ENCODE measurements at regions not wholly inside any gene's neighbourhood (a gene's known extent, or its start where the extent isn't known, plus 50 kb on each side); places are given as distances from the start of the nearest gene placed in this dataset.
"Not testable (repeated sequence)": the region's sequence is repeated elsewhere in the genome, so short reads cannot be mapped to it uniquely, and the experiment has no call there.

- DNase-seq = not testable (repeated sequence)
Observed at GRCh38 chr14:86775896-86776295, 1217.1 kb downstream of the GALC start.

- DNase-seq = no peak
Observed at GRCh38 chr14:86774916-86775315, 1218.1 kb downstream of the GALC start.

GRCh38 chr14:86772075-86772474 is 1220.9 kb downstream of the GALC start:
- no peak for DNase-seq

GRCh38 chr14:86770186-86770585 is 1222.8 kb downstream of the GALC start:
- no peak for DNase-seq

GRCh38 chr14:86766469-86766868 is 1226.5 kb downstream of the GALC start:
- no peak for DNase-seq

GRCh38 chr14:86761611-86762010 is 1231.4 kb downstream of the GALC start:
- no peak for DNase-seq

- no peak for DNase-seq
Observed at GRCh38 chr14:86756521-86757190, 1226.7 kb downstream of the FLRT2 start.

GRCh38 chr14:86750488-86750887 is 1220.5 kb downstream of the FLRT2 start:
- DNase-seq = not testable (repeated sequence)

- no peak for DNase-seq
Observed at GRCh38 chr14:86739761-86740160, 1209.8 kb downstream of the FLRT2 start.

- not testable (repeated sequence) for DNase-seq
Observed at GRCh38 chr14:86731427-86731826, 1201.5 kb downstream of the FLRT2 start.

GRCh38 chr14:86723254-86723624 is 1193.3 kb downstream of the FLRT2 start:
- no peak for DNase-seq

- no peak for DNase-seq
Observed at GRCh38 chr14:86722612-86723253, 1192.8 kb downstream of the FLRT2 start.

GRCh38 chr14:86714575-86714974 is 1184.6 kb downstream of the FLRT2 start:
- no peak for DNase-seq

GRCh38 chr14:86714153-86714552 is 1184.2 kb downstream of the FLRT2 start:
- DNase-seq = no peak

GRCh38 chr14:86712727-86713126 is 1182.8 kb downstream of the FLRT2 start:
- no peak for DNase-seq

- DNase-seq = no peak
Observed at GRCh38 chr14:86712176-86712575, 1182.2 kb downstream of the FLRT2 start.

- DNase-seq = no peak
Observed at GRCh38 chr14:86708846-86709339, 1178.9 kb downstream of the FLRT2 start.

GRCh38 chr14:86707071-86707470 is 1177.1 kb downstream of the FLRT2 start:
- no peak for DNase-seq

- no peak for DNase-seq
Observed at GRCh38 chr14:86683561-86683960, 1153.6 kb downstream of the FLRT2 start.

GRCh38 chr14:86675059-86675458 is 1145.1 kb downstream of the FLRT2 start:
- no peak for DNase-seq

GRCh38 chr14:86673523-86673969 is 1143.6 kb downstream of the FLRT2 start:
- no peak for DNase-seq

- no peak for DNase-seq
Observed at GRCh38 chr14:86672080-86672479, 1142.1 kb downstream of the FLRT2 start.

- DNase-seq = no peak
Observed at GRCh38 chr14:86665975-86666374, 1136.0 kb downstream of the FLRT2 start.

GRCh38 chr14:86662334-86662733 is 1132.4 kb downstream of the FLRT2 start:
- no peak for DNase-seq

Measured in KG1 (cell line).